ENCODE measurements at regions not wholly inside any gene's neighbourhood (a gene's known extent, or its start where the extent isn't known, plus 50 kb on each side); places are given as distances from the start of the nearest gene placed in this dataset.

GRCh38 chr12:45517381-45517780, 212.1 kb upstream of the ARID2 start:
- FAIRE-seq: no peak
- Histone ChIP-seq H3K27ac (ENCODE audit: insufficient read depth, low read depth, low read length) (no peak overlapping the region), H3K79me2 (ENCODE audit: control insufficient read depth, insufficient read depth, low read length) (no peaks in the 10 kb centered on the region), H3K27me3 (ENCODE audit: control insufficient read depth in 2 of 2, insufficient read depth in 2 of 2, low read length in 2 of 2) (peaks cover 0 to 3% of the 10 kb centered on the region in 2 experiments), H2AFZ (ENCODE audit: low read depth, low read length) (no peak overlapping the region), H4K20me1 (replicated peaks; ENCODE audit: control insufficient read depth, extremely low read depth, insufficient read depth, low read length) (no peaks in the 10 kb centered on the region), H3K9ac (replicated peaks; ENCODE audit: extremely low read depth, insufficient read depth, low read length) (no peak overlapping the region), H3K4me3 (replicated peaks in 1 of 3; ENCODE audit: insufficient read depth in 1 of 3, low read depth in 1 of 3, low read length in 3 of 3) (no peak overlapping the region), H3K9me1 (replicated peaks; ENCODE audit: control insufficient read depth, extremely low read depth, insufficient read depth, low read length) (no peaks in the 10 kb centered on the region), H3K36me3 (ENCODE audit: control insufficient read depth in 2 of 2, extremely low read depth in 1 of 2, insufficient read depth in 2 of 2, low read length in 2 of 2) (no peaks in the 10 kb centered on the region), H3K4me1 (ENCODE audit: control insufficient read depth, extremely low read depth, insufficient read depth, low read length) (no peaks in the 10 kb centered on the region), H3K9me3 (replicated peaks; ENCODE audit: control insufficient read depth, insufficient read depth, low read length) (no peaks in the 10 kb centered on the region), H3K4me2 (ENCODE audit: insufficient read depth, low read length) (no peak overlapping the region)
- BruUV-seq (replicated peaks): no TSS peak
- intact Hi-C loops (cut with micrococcal nuclease): no loop called here
- DNase-seq (ENCODE audit: low read depth, low spot score): no peak
- TF ChIP-seq POLR2A (IDR thresholded peaks at IDR 0.05; ENCODE audit: low read depth, low read length): no peak
- CTCF ChIA-PET: interaction anchor here (2.9 kb wide), 1 partner anchor 10 kb away, joined by 11 read pairs; no protein-coding TSS in a partner anchor
- POLR2A ChIA-PET: no interaction called here
- dilution Hi-C loops (cut with MboI; ENCODE audit: extremely low pct_ligation_motif_present, low sequenced_read_pairs): no loop called here

- no TSS peak for BruUV-seq (replicated peaks)
- no peak for DNase-seq (ENCODE audit: low read depth, low spot score)
- Histone ChIP-seq H3K9me3 (replicated peaks; ENCODE audit: control insufficient read depth, insufficient read depth, low read length) (no peaks in the 10 kb centered on the region), H3K4me1 (ENCODE audit: control insufficient read depth, extremely low read depth, insufficient read depth, low read length) (no peaks in the 10 kb centered on the region), H2AFZ (ENCODE audit: low read depth, low read length) (no peak overlapping the region), H3K4me2 (ENCODE audit: insufficient read depth, low read length) (no peak overlapping the region), H3K27me3 (ENCODE audit: control insufficient read depth in 2 of 2, insufficient read depth in 2 of 2, low read length in 2 of 2) (peaks cover 0 to 3% of the 10 kb centered on the region in 2 experiments), H4K20me1 (replicated peaks; ENCODE audit: control insufficient read depth, extremely low read depth, insufficient read depth, low read length) (no peaks in the 10 kb centered on the region), H3K36me3 (ENCODE audit: control insufficient read depth in 2 of 2, extremely low read depth in 1 of 2, insufficient read depth in 2 of 2, low read length in 2 of 2) (no peaks in the 10 kb centered on the region), H3K27ac (ENCODE audit: insufficient read depth, low read depth, low read length) (no peak overlapping the region), H3K9me1 (replicated peaks; ENCODE audit: control insufficient read depth, extremely low read depth, insufficient read depth, low read length) (no peaks in the 10 kb centered on the region), H3K9ac (replicated peaks; ENCODE audit: extremely low read depth, insufficient read depth, low read length) (no peak overlapping the region), H3K79me2 (ENCODE audit: control insufficient read depth, insufficient read depth, low read length) (no peaks in the 10 kb centered on the region), H3K4me3 (replicated peaks in 1 of 3; ENCODE audit: insufficient read depth in 1 of 3, low read depth in 1 of 3, low read length in 3 of 3) (no peak overlapping the region)
- POLR2A ChIA-PET: no interaction called here
- TF ChIP-seq JUN (IDR thresholded peaks at IDR 0.05; ENCODE audit: borderline replicate concordance, insufficient read depth, insufficient read length, low read depth): no peak
- TF ChIP-seq MAX (IDR thresholded peaks at IDR 0.05; ENCODE audit: insufficient read depth, insufficient read length): no peak
- TF ChIP-seq POLR2AphosphoS5 (IDR thresholded peaks at IDR 0.05; ENCODE audit: insufficient read depth, low read depth, low read length): no peak
- no peak for TF ChIP-seq MYC (IDR thresholded peaks at IDR 0.05; ENCODE audit: low read depth, low read length)
- no peak for TF ChIP-seq POLR2A (IDR thresholded peaks at IDR 0.05; ENCODE audit: low read depth, low read length)
- no peak for TF ChIP-seq FOS (IDR thresholded peaks at IDR 0.05; ENCODE audit: borderline replicate concordance, insufficient read depth, low read length)
- TF ChIP-seq, protein P1, sequence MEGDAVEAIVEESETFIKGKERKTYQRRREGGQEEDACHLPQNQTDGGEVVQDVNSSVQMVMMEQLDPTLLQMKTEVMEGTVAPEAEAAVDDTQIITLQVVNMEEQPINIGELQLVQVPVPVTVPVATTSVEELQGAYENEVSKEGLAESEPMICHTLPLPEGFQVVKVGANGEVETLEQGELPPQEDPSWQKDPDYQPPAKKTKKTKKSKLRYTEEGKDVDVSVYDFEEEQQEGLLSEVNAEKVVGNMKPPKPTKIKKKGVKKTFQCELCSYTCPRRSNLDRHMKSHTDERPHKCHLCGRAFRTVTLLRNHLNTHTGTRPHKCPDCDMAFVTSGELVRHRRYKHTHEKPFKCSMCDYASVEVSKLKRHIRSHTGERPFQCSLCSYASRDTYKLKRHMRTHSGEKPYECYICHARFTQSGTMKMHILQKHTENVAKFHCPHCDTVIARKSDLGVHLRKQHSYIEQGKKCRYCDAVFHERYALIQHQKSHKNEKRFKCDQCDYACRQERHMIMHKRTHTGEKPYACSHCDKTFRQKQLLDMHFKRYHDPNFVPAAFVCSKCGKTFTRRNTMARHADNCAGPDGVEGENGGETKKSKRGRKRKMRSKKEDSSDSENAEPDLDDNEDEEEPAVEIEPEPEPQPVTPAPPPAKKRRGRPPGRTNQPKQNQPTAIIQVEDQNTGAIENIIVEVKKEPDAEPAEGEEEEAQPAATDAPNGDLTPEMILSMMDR (IDR thresholded peaks at IDR 0.05; ENCODE audit: extremely low read depth in 1 of 2, insufficient read depth in 1 of 2, low read depth in 1 of 2, low read length in 2 of 2): no peak
- no peak for TF ChIP-seq EZH2 (IDR thresholded peaks at IDR 0.05; ENCODE audit: borderline replicate concordance, low read depth, low read length, severe bottlenecking)
- TF ChIP-seq GATA2 (IDR thresholded peaks at IDR 0.05; ENCODE audit: insufficient read depth, insufficient read length, low read depth, low read length): no peak
- CTCF ChIA-PET: interaction anchor here (2.9 kb wide), 1 partner anchor 11 kb away, joined by 11 read pairs; no protein-coding TSS in a partner anchor
- dilution Hi-C loops (cut with MboI; ENCODE audit: extremely low pct_ligation_motif_present, low sequenced_read_pairs): no loop called here
- intact Hi-C loops (cut with micrococcal nuclease): no loop called here
- no peak for FAIRE-seq
These were observed 210.9 kb upstream of the ARID2 start for GRCh38 chr12:45518291-45519235.

Data from endothelial cell of umbilical vein (primary cell).